ENCODE measurements at regions not wholly inside any gene's neighbourhood (a gene's known extent, or its start where the extent isn't known, plus 50 kb on each side); places are given as distances from the start of the nearest gene placed in this dataset.
"Not testable (repeated sequence)": the region's sequence is repeated elsewhere in the genome, so short reads cannot be mapped to it uniquely, and the experiment has no call there.

GRCh38 chr4:128648021-128648420, 161.5 kb upstream of the JADE1 start:
- ChIA-PET POLR2A (no interaction called here), CTCF (interaction anchor here (1.1 kb wide), 1 partner anchor 73 kb away, joined by 8 read pairs; no protein-coding TSS in a partner anchor)

DNA sequence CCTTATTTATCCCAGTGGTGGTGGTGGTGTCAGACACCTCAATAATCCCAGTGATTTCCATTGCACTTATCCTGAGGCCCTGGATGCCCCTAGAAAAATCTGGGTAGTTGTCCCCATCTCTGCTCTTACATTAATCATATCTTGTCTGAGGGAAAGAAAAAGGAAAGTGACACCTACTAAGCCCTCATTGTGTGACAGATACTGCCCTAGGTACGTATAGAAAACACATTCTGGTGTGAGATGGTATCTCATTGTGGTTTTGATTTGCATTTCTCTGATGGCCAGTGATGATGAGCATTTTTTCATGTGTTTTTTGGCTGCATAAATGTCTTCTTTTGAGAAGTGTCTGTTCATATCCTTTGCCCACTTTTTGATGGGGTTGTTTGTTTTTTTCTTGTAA, 162.6 kb upstream of the JADE1 start:
- CTCF ChIA-PET, H3K36me3 Mint-ChIP-seq: not testable (repeated sequence)

More at GRCh38 chr4:128648021-128648420, 161.5 kb upstream of the JADE1 start:
- Mint-ChIP-seq H3K27me3 (ENCODE audit: low read depth) (peaks cover 9% of the 10 kb centered on the region), H3K36me3 (no peaks in the 10 kb centered on the region), H3K4me1 (peaks cover 25% of the 10 kb centered on the region), H3K27ac (peak overlapping the region; percentile 31), H3K4me3 (no peak overlapping the region), H3K9me3 (no peaks in the 10 kb centered on the region; the same call in 1 of the 2 replicates)
- ATAC-seq (peak; percentile 58), DNase-seq (ENCODE audit: low spot score) (no peak)
- TF ChIP-seq, protein P1, sequence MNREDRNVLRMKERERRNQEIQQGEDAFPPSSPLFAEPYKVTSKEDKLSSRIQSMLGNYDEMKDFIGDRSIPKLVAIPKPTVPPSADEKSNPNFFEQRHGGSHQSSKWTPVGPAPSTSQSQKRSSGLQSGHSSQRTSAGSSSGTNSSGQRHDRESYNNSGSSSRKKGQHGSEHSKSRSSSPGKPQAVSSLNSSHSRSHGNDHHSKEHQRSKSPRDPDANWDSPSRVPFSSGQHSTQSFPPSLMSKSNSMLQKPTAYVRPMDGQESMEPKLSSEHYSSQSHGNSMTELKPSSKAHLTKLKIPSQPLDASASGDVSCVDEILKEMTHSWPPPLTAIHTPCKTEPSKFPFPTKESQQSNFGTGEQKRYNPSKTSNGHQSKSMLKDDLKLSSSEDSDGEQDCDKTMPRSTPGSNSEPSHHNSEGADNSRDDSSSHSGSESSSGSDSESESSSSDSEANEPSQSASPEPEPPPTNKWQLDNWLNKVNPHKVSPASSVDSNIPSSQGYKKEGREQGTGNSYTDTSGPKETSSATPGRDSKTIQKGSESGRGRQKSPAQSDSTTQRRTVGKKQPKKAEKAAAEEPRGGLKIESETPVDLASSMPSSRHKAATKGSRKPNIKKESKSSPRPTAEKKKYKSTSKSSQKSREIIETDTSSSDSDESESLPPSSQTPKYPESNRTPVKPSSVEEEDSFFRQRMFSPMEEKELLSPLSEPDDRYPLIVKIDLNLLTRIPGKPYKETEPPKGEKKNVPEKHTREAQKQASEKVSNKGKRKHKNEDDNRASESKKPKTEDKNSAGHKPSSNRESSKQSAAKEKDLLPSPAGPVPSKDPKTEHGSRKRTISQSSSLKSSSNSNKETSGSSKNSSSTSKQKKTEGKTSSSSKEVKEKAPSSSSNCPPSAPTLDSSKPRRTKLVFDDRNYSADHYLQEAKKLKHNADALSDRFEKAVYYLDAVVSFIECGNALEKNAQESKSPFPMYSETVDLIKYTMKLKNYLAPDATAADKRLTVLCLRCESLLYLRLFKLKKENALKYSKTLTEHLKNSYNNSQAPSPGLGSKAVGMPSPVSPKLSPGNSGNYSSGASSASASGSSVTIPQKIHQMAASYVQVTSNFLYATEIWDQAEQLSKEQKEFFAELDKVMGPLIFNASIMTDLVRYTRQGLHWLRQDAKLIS (CRISPR knock-in tag; IDR thresholded peaks at IDR 0.05; ENCODE audit: borderline replicate concordance): no peak
- TF ChIP-seq E2F5 (CRISPR knock-in tag; IDR thresholded peaks at IDR 0.05): no peak
- TF ChIP-seq ZNF317 (CRISPR knock-in tag; IDR thresholded peaks at IDR 0.05; ENCODE audit: borderline replicate concordance, low read depth): no peak
- TF ChIP-seq ZNF532 (CRISPR knock-in tag; IDR thresholded peaks at IDR 0.05; ENCODE audit: borderline replicate concordance): no peak
- no peak for TF ChIP-seq JAZF1 (CRISPR knock-in tag; IDR thresholded peaks at IDR 0.05)
- TF ChIP-seq ZNF121 (CRISPR knock-in tag; IDR thresholded peaks at IDR 0.05): no peak
- no peak for TF ChIP-seq OVOL2 (CRISPR knock-in tag; IDR thresholded peaks at IDR 0.05; ENCODE audit: borderline replicate concordance)
- TF ChIP-seq MXD4 (CRISPR knock-in tag; IDR thresholded peaks at IDR 0.05; ENCODE audit: borderline replicate concordance): no peak
- TF ChIP-seq CDX4 (CRISPR knock-in tag; IDR thresholded peaks at IDR 0.05; ENCODE audit: borderline replicate concordance): no peak
- no peak for TF ChIP-seq CBFB (CRISPR knock-in tag; IDR thresholded peaks at IDR 0.05; ENCODE audit: low read depth)

DNA sequence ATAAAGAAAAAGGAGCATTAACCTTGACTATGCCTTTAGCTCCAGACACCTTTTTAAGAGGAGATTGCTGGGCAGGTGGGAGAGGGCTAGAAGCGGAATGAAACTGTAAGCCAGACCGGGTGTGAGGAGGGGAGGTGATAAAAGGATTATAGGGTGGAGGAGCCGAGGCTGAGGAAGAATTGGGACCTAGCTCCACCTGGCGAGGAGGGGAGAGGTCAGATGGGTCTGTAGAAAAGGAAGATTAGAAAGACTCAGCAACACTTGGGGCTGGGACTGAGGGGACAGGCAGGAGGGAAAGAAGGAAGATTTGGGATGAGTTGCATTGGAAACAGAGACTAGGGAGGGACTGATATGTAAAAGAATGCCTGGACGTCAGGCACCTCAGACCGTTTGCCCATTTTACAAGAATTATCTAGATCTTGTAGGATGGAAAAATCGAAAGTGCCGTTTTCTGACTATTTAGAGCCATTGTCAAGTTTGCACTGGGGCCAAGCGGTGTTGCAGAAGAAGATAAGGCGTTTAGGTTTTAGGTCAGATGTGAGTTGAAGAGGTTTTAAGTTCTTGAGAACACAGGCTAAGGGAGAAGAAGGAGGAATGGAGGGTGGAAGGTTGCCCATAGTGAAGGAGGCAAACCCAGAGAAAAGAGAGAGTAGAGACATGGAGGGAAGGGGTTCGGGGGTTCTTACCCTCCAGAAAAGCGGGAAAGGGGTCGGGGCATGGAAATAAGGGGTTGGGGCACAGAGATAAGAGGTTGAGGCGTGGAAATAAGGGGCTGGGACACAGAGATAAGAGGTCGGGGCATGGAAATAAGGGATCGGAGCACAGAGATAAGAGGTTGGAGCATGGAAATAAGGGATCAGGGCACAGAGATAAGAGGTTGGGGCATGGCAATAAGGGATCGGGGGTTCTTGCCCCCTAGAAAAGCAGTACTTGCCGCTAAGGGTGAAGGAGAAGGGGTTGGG, 164.5 kb upstream of the JADE1 start:
- H3K27ac Mint-ChIP-seq; DNase-seq (ENCODE audit: low spot score); ATAC-seq; H3K9me3 Mint-ChIP-seq; H3K4me3 Mint-ChIP-seq; H3K36me3 Mint-ChIP-seq; CTCF ChIA-PET; H3K27me3 Mint-ChIP-seq (ENCODE audit: low read depth); POLR2A ChIA-PET: not testable (repeated sequence)
- H3K4me1 Mint-ChIP-seq: peaks cover 18% of the 10 kb centered on the region

More for the DNA sequence above, 162.6 kb upstream of the JADE1 start:
- H3K9me3 Mint-ChIP-seq; DNase-seq (ENCODE audit: low spot score); ATAC-seq; H3K27me3 Mint-ChIP-seq (ENCODE audit: low read depth); H3K4me3 Mint-ChIP-seq; H3K27ac Mint-ChIP-seq; POLR2A ChIA-PET: not testable (repeated sequence)
- peaks cover 19% of the 10 kb centered on the region for H3K4me1 Mint-ChIP-seq

- H3K27ac Mint-ChIP-seq; H3K4me1 Mint-ChIP-seq; H3K36me3 Mint-ChIP-seq; DNase-seq (ENCODE audit: low spot score); H3K27me3 Mint-ChIP-seq (ENCODE audit: low read depth); CTCF ChIA-PET; H3K9me3 Mint-ChIP-seq; H3K4me3 Mint-ChIP-seq; ATAC-seq; POLR2A ChIA-PET: not testable (repeated sequence)
Measured at GRCh38 chr4:128644107-128644506, 165.4 kb upstream of the JADE1 start.

- H3K4me1 Mint-ChIP-seq: peaks cover 25% of the 10 kb centered on the region
- H3K9me3 Mint-ChIP-seq; H3K4me3 Mint-ChIP-seq; H3K36me3 Mint-ChIP-seq; H3K27me3 Mint-ChIP-seq (ENCODE audit: low read depth); ATAC-seq; H3K27ac Mint-ChIP-seq; DNase-seq (ENCODE audit: low spot score); POLR2A ChIA-PET; CTCF ChIA-PET: not testable (repeated sequence)
Measured at GRCh38 chr4:128641566-128641965, 167.9 kb upstream of the JADE1 start.
